GM18907 (cell line): ENCODE measurements at regions not wholly inside any gene's neighbourhood (a gene's known extent, or its start where the extent isn't known, plus 50 kb on each side); places are given as distances from the start of the nearest gene placed in this dataset.

ENCODE experiments used
- ATAC-seq: cut with Tn5 transposase; IDR thresholded peaks from one replicate; pipeline ENCODE4 v1.9.1; 2021; ENCODE audit warnings: mild to moderate bottlenecking, moderate library complexity; ENCODE audit not compliant: unreplicated experiment

DNA sequence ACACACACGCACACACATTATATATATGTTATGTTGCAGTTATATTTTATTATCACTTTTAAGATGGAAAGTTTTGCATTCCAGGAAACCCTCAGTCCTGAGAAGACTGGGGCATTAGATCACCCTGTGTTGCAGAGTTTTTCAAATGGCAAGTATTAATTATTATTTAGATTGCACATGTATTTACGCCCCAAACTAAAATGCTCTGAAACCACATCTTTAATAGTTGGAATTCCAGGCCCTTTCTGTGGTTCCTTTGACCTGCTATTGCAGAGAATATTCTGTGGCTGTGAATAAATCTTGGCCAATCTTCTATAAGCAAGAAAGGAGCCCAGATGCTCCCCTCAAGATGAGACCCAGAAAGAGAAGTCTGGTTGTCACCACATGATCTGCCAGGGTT is 427.0 kb upstream of the TNP1 start:
- no peak for ATAC-seq

- no peak for ATAC-seq
Measured at GRCh38 chr2:217285926-217286325, 426.1 kb upstream of the TNP1 start.

GRCh38 chr2:217283460-217283859 is 423.6 kb upstream of the TNP1 start:
- no peak for ATAC-seq

DNA sequence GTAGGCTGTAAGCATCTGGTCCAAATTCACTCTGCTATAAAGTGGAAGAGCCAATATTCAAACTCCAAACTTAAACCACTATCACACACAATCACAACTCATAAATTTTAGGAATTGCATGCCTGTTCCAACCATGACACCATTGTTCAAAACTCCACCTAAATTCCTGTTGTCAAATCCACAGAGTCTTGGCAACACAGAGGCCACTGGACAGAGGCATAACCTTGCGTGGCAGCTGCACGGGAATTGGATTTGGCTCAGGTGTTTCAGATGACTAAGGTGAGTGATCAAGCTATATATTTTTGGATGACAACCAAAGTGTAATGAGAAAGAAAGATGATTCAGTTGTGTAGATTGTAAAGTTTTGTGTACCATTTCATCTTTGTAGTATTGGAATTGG is 422.7 kb upstream of the TNP1 start:
- ATAC-seq = no peak

DNA sequence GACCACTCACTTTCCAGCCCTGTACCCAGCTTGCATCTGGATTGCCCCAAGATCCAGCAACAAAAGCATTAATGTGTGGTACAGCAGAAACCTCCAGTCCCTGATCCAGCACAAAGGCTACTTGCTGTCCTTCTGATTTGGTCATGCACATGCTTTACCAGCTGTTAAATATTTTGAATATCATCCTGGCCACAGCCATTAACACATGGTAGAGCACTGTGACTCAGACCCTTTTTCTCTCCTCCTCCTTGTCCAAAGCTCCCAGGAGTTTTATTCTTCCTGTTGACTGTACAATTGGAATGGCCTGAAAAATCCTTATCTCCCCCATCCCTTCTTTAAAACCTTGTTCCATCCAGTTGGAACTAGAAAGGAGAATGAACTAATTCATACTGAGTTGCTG is 419.7 kb upstream of the TNP1 start:
- ATAC-seq = no peak

GRCh38 chr2:217279140-217279539 is 419.3 kb upstream of the TNP1 start:
- ATAC-seq = no peak

DNA sequence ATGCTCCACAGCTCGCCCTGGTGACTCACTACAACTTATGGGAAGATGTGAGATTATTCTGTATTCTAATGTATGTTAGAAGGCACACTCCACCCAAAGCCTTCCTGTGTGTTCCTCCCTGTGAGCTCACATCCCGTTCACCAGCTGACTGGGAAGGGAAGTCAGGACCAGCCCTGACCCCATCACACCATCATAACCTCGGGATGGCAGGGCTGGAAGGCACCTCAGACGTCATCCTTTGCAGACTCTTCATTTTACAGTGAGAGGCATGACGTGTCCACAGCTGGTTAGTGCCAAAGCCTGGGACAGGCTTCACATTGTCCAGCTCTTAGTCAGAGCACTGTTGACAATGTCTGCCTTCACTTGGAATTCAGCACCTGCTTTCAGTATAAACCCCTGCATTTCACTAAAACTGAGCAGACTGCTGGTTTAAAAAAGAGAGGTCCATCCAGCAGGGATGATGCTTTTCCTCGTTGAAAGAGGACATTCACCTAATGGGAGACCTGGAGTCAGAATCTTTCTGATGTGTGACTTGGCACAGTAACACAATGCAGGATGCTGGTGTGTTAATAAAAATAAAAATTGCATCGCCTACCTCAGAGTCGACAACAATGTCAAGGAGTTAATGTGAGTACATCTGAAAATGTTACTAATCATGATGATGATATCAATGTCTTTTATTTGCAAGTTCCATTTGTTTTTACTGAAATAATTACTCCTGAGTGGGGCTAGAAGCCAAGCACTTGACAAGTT is 418.0 kb upstream of the TNP1 start:
- no peak for ATAC-seq

GRCh38 chr2:217276433-217276832 is 416.6 kb upstream of the TNP1 start:
- ATAC-seq = no peak

- no peak for ATAC-seq
Measured at GRCh38 chr2:217275091-217275490, 415.2 kb upstream of the TNP1 start.

DNA sequence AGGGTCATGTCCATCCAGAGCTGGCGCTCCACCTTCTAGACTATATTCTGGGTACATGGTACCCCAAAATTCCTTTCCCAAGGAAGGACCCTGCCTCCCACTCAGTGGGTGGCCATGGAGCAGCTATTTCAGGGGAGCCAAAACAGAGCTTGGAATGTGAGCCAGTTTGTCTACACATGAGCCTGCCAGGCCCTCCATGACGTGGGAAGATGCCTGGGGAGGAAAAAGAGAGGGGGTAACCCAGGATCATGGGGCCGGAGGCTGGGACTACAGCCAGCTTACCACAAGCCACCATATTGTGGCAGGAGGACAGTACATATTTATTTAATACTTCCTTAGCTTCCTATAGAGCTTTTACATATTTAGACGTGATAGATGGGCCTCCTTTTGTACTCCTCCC is 414.7 kb upstream of the TNP1 start:
- ATAC-seq = no peak

GRCh38 chr2:217273851-217274250 is 414.0 kb upstream of the TNP1 start:
- ATAC-seq = no peak

DNA sequence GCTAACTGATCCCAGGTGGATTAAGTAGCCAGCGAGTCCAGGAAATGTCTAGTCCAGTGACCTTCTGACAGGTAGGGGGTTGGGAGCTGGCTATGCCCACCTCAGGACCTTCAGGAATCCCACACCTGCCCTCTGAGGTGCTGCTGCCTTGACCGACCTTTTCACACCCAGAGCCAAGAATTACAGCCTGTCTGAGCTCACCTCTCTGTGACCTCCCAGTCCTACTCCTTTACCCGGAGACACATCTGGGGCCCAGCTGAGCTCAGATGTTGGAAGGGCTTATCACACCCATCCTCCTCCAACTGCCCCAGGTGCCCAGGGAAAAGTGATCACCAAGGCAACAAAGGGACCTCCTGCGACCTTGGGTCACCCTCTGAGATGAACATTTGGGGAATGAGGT is 413.3 kb upstream of the TNP1 start:
- no peak for ATAC-seq

DNA sequence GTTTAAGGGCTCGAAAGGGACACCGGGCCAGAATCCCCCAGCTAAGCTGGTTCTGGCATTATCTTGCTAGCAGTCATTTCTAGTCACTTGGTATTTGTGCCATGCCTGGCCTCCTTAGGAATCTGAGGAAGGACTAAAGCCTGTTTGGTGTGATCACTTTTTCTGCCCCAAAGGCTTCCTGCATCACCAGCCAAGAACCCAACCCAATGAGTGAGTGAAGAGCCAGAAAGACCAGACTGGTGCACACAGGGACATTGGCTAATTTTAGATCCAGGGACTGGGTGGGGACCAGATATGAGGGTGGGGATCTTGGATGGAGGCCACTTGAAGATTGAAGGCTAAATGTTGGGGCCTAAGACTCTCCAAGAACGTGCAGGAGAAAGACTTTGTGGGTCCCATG is 411.9 kb upstream of the TNP1 start:
- no peak for ATAC-seq

DNA sequence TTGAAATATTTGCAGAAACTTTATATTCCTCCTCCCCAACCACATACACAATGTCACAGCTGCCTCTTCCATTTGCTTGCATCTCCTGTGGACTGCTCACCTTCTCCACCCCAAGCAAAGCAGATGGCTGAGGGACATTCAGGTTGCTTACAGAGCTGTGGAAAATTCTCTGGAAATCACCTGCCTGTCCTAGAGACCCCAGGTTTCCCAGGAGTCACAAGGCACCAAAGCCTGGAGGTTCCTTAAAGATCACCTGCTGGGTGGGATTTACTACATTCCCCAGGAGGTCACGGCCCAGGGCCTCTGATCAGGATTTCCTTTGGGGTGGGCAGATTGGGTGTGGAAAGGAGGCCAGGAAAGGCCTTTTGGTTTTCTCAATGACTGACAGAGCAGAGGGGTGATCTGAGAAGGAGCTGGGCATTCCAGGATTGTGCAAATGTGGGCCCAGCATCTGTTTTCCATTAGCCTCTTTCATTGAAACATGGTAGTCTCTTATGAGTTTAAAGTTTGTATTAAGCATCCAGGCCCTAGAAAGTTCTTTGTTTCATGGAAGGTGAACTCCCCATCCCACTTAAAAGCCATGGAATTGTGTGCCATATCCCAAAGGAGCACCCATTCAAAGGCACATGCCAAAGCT is 410.7 kb upstream of the TNP1 start:
- ATAC-seq = no peak

DNA sequence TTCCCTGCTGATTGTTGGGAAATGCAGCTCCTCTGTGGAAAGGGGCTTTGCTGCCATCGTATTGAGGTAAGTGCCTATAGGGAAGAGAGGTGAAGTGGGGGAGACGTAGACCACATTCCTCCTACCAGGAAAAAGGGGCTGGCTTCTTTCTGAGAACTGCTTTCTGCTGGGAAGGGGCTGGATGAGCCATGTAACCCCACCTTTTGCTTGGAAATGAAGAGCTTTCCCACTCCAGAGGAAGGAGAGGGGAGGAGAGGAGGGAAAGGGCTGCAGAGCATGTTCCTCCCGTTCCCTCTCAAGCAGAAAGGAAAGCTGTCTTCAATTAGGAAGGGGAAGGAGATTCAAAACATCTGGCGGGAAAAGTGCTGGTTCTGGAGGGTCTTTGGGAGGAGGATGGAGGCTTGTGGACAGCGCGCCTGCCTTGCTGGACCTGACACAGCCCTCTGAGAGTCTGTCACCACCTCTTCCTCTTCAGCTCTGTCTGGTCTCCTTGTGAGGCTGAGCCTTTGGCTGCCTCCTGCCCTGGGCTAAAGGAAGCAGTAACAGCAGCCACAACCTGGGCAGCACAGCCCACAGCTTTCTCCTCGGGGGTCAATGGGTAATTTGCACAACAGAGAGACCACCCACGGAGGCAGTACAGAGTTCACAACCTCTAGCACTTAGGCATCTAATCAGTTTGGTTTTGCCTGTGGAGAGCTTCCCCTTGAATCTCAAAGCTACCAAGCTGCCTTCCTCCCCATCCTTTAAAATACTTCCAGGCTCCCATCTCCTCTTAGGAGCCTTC is 410.0 kb upstream of the TNP1 start:
- no peak for ATAC-seq

DNA sequence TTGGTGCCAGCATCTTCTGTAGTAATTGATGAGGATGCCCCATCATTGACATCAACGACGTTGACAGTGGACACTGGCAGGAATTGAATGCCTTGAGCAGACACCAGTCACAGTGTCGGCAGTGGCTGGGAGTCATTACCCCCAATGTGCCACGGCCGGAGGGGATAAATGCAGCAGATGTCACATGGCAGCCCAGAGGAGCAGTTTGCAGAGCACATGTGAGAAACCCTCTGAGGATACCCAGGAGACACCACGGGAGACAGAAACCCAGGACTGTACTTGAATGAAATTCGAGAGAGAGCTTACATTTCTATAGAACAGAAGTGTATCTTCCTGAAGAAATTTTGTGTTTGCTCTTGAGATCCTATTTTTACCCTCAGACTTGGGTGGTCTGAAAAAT is 409.1 kb upstream of the TNP1 start:
- ATAC-seq = no peak

GRCh38 chr2:217267758-217268157 is 407.9 kb upstream of the TNP1 start:
- ATAC-seq = no peak

- no peak for ATAC-seq
Measured at GRCh38 chr2:217263756-217264155, 403.9 kb upstream of the TNP1 start.

GRCh38 chr2:217262911-217263310 is 403.0 kb upstream of the TNP1 start:
- no peak for ATAC-seq

DNA sequence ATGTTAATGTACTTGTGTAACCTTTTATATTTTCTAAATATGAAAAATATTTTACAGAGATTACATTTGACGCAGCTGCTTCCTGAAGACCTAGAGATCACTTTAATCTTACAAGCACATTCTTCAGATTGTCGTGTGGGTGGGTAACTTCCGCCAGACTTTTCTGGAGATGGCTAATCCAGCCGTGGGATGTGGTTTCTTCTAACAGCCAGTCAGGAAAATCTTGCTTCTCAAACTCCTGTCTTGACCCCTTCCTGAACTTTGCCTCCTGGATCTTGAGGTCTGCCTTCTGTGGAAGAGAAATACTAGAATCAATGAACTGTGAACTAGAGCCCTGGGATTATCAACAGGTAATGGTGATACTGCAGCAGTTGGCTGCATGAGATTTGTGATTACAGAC is 401.6 kb upstream of the TNP1 start:
- ATAC-seq = no peak

- no peak for ATAC-seq
Measured at GRCh38 chr2:217260441-217261115, 400.7 kb upstream of the TNP1 start.
